Fibroblast of lung (primary cell): ENCODE measurements at regions not wholly inside any gene's neighbourhood (a gene's known extent, or its start where the extent isn't known, plus 50 kb on each side); places are given as distances from the start of the nearest gene placed in this dataset.

ENCODE experiments used
- DNase-seq, 2 donors: peaks; one replicate each; pipeline versions ENCODE4 v3.0.0 to v3.0.0-alpha.2; 2010; ENCODE audit warnings: low read depth in 2 of 2
- H2AFZ ChIP-seq: 2 replicates; pipeline ENCODE4 v1.5.1; 2012; ENCODE audit warnings: low read length, control low read depth, inconsistent platforms
- H3K27ac ChIP-seq: 2 replicates; pipeline ENCODE4 v1.5.1; 2011; ENCODE audit warnings: low read length, control low read depth; ENCODE audit not compliant: insufficient read depth
- H3K27me3 ChIP-seq: 2 replicates; pipeline ENCODE4 v1.5.1; 2011; ENCODE audit warnings: mild to moderate bottlenecking, low read length; ENCODE audit not compliant: control insufficient read depth, insufficient read depth
- H3K36me3 ChIP-seq: 2 replicates; pipeline ENCODE4 v1.5.1; 2011; ENCODE audit warnings: low read length; ENCODE audit not compliant: control insufficient read depth, insufficient read depth
- H3K4me1 ChIP-seq: 2 replicates; pipeline ENCODE4 v1.5.1; 2011; ENCODE audit warnings: low read length; ENCODE audit not compliant: control insufficient read depth, insufficient read depth; ENCODE audit errors: extremely low read depth
- H3K4me2 ChIP-seq: 2 replicates; pipeline ENCODE4 v1.5.1; 2011; ENCODE audit warnings: low read length, control low read depth; ENCODE audit not compliant: insufficient read depth; ENCODE audit errors: extremely low read depth
- H3K4me3 ChIP-seq, 4 experiments: fragments of 200-600 bp in 1 of 4; sonication (generic) in 1 of 4; replicated peaks in 1 of 4; 2 replicates each; pipeline ENCODE4 v1.5.1; 2011 to 2016; ENCODE audit warnings: low read length in 4 of 4, low read depth in 3 of 4, mild to moderate bottlenecking in 3 of 4, control low read depth in 2 of 4, inconsistent platforms in 1 of 4, mixed read lengths in 1 of 4; ENCODE audit not compliant: insufficient read depth in 1 of 4; ENCODE audit errors: control extremely low read depth in 1 of 4
- H3K79me2 ChIP-seq: 2 replicates; pipeline ENCODE4 v1.5.1; 2012; ENCODE audit warnings: mild to moderate bottlenecking, low read length, inconsistent platforms; ENCODE audit not compliant: control insufficient read depth, insufficient read depth
- H3K9ac ChIP-seq: 2 replicates; pipeline ENCODE4 v1.5.1; 2011; ENCODE audit warnings: mild to moderate bottlenecking, low read length, control low read depth; ENCODE audit not compliant: insufficient read depth
- H3K9me3 ChIP-seq: 2 replicates; pipeline ENCODE4 v1.5.1; 2012; ENCODE audit warnings: low read depth, low read length; ENCODE audit not compliant: control insufficient read depth, insufficient read depth
- H4K20me1 ChIP-seq: 2 replicates; pipeline ENCODE4 v1.5.1; 2011; ENCODE audit warnings: low read length; ENCODE audit not compliant: control insufficient read depth, insufficient read depth; ENCODE audit errors: extremely low read depth
- EZH2 ChIP-seq: IDR thresholded peaks from 2 replicates; pipeline ENCODE4 v1.5.1; 2012; ENCODE audit warnings: low read length, control low read depth, mild to moderate bottlenecking; ENCODE audit errors: missing control alignments
- TF ChIP-seq, protein P1 (sequence below), 2 donors: IDR thresholded peaks in 1 of 2; conservative IDR thresholded peaks in 1 of 2; 1 replicate in 1 of 2; 2 replicates in 1 of 2; pipeline ENCODE4 v1.5.1; 2011 to 2012; ENCODE audit warnings: low read length in 2 of 2, control low read depth in 1 of 2, inconsistent platforms in 1 of 2, low read depth in 1 of 2, mild to moderate bottlenecking in 1 of 2

DNA sequence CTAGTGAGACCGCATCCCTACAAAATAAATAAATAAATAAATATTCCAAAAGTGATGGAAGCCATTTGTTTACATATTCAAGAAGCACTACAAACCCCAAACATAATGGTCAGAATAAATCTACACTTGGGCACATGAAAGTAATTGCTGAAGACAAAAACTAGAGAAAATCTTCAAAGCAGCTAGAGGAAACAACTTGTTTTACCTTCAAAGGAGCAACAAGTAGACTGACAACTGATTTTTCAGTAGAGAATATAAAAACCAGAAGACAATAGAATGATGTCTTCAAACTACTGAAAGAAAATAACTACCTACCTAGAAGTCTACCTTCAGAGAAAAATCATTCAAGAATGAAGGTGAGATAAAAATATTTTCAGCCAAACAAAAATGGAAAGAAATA is 89.4 kb downstream of the TPRA1 start:
- Histone ChIP-seq H3K36me3 (no peaks in the 10 kb centered on the region), H2AFZ (no peak overlapping the region), H3K4me3 (no peak overlapping the region), H3K9me3 (no peaks in the 10 kb centered on the region), H3K79me2 (no peaks in the 10 kb centered on the region), H3K27ac (no peak overlapping the region), H3K4me2 (no peak overlapping the region), H3K4me1 (no peaks in the 10 kb centered on the region), H3K27me3 (no peaks in the 10 kb centered on the region), H3K9ac (no peak overlapping the region), H4K20me1 (no peaks in the 10 kb centered on the region)
- no peak for DNase-seq
- TF ChIP-seq EZH2 = no peak
- TF ChIP-seq, protein P1, sequence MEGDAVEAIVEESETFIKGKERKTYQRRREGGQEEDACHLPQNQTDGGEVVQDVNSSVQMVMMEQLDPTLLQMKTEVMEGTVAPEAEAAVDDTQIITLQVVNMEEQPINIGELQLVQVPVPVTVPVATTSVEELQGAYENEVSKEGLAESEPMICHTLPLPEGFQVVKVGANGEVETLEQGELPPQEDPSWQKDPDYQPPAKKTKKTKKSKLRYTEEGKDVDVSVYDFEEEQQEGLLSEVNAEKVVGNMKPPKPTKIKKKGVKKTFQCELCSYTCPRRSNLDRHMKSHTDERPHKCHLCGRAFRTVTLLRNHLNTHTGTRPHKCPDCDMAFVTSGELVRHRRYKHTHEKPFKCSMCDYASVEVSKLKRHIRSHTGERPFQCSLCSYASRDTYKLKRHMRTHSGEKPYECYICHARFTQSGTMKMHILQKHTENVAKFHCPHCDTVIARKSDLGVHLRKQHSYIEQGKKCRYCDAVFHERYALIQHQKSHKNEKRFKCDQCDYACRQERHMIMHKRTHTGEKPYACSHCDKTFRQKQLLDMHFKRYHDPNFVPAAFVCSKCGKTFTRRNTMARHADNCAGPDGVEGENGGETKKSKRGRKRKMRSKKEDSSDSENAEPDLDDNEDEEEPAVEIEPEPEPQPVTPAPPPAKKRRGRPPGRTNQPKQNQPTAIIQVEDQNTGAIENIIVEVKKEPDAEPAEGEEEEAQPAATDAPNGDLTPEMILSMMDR (conservative IDR thresholded peaks at IDR 0.05 in 1 of 2, IDR thresholded peaks at IDR 0.05 in 1 of 2; ENCODE audit: low read depth in 1 of 2, low read length in 2 of 2) = no peak

DNA sequence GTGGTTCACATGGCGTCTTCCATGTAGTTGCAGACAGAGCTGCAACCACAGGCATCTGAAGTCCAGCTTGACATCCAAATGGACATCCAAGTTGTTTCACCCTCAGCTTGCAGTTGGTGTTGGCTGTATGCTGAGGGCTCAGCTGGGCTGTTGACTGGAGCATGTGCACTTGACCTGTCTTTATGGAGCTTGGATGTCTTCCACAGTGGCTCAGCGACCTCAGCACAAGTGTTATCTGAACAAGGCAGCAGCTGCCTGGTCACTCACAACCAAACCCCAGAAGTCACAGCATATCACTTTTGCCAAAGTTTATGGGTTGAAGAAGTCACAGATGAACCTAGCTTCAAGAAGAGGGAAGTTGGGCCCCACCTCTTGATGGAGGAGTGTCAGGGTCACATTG is 92.9 kb downstream of the TPRA1 start:
- Histone ChIP-seq H3K4me3 (no peak overlapping the region), H4K20me1 (no peaks in the 10 kb centered on the region), H3K36me3 (no peaks in the 10 kb centered on the region), H3K79me2 (no peaks in the 10 kb centered on the region), H3K9me3 (no peaks in the 10 kb centered on the region), H3K27ac (no peak overlapping the region), H2AFZ (no peak overlapping the region), H3K4me2 (no peak overlapping the region), H3K9ac (no peak overlapping the region), H3K4me1 (no peaks in the 10 kb centered on the region), H3K27me3 (no peaks in the 10 kb centered on the region)
- DNase-seq = no peak
- TF ChIP-seq, protein P1 (conservative IDR thresholded peaks at IDR 0.05 in 1 of 2, IDR thresholded peaks at IDR 0.05 in 1 of 2; ENCODE audit: low read depth in 1 of 2, low read length in 2 of 2) = no peak
- TF ChIP-seq EZH2 = no peak

DNA sequence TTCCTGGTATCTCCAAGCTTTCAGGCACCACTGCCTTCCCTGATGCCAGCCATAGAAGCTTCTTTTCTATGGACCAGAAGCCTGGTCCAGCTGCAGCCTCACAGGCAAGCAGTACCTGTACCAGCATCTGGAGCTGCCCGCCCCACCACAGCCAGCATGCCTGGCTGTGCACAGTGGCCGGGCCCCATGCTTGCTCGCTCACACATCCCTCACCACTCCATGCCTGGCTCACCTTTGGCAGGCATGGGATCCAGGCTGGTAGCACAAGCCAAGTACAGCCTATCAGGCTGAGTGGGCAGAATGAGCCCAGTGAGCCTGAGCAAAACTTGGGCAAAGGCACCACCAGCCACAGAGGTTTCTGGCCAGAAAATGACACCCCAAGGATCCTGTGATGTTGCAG is 93.4 kb downstream of the TPRA1 start:
- H3K9ac ChIP-seq = no peak overlapping the region
- DNase-seq = no peak
- no peak overlapping the region for H3K4me2 ChIP-seq
- H3K36me3 ChIP-seq = no peaks in the 10 kb centered on the region
- H3K4me1 ChIP-seq = no peaks in the 10 kb centered on the region
- no peaks in the 10 kb centered on the region for H4K20me1 ChIP-seq
- H3K4me3 ChIP-seq = no peak overlapping the region
- H3K9me3 ChIP-seq = no peaks in the 10 kb centered on the region
- H2AFZ ChIP-seq = no peak overlapping the region
- no peak overlapping the region for H3K27ac ChIP-seq
- no peaks in the 10 kb centered on the region for H3K79me2 ChIP-seq
- no peaks in the 10 kb centered on the region for H3K27me3 ChIP-seq
- TF ChIP-seq, protein P1 (conservative IDR thresholded peaks at IDR 0.05 in 1 of 2, IDR thresholded peaks at IDR 0.05 in 1 of 2; ENCODE audit: low read depth in 1 of 2, low read length in 2 of 2) = no peak
- TF ChIP-seq EZH2 = no peak
